WTC11 (cell line): ENCODE measurements at regions not wholly inside any gene's neighbourhood (a gene's known extent, or its start where the extent isn't known, plus 50 kb on each side); places are given as distances from the start of the nearest gene placed in this dataset.

Experiments
- ATAC-seq: fragments of 200-7000 bp; cut with Tn5 transposase; 2 replicates; pipeline ENCODE4 v1.10.0; 2021; ENCODE audit warnings: mild to moderate bottlenecking, moderate library complexity
- CTCF ChIA-PET: fragments of 300-600 bp; sonication (Branson Sonifier 250); formaldehyde crosslinking; loops from one replicate; lab custom pipeline; 2021; ENCODE audit warnings: antibody characterized with exemption; lab: Charles Lee
- POLR2A ChIA-PET: fragments of 350-600 bp; sonication (Branson Sonifier 250); formaldehyde crosslinking; loops from one replicate; lab custom pipeline; 2021; ENCODE audit warnings: antibody characterized with exemption; lab: Charles Lee
- DNase-seq: peaks from one replicate; pipeline ENCODE4 v3.0.0; 2021; ENCODE audit warnings: low spot score
- H3K27ac Mint-ChIP-seq: 2 replicates; pipeline ENCODE4 v1.8.0; 2021; ENCODE audit warnings: mixed read lengths
- H3K27me3 Mint-ChIP-seq: 2 replicates; pipeline ENCODE4 v1.8.0; 2021; ENCODE audit warnings: low read depth, mild to moderate bottlenecking, moderate library complexity, mixed read lengths
- H3K36me3 Mint-ChIP-seq: 2 replicates; pipeline ENCODE4 v1.8.0; 2021; ENCODE audit warnings: mixed read lengths
- H3K4me1 Mint-ChIP-seq: 2 replicates; pipeline ENCODE4 v1.8.0; 2022; ENCODE audit warnings: mixed read lengths
- H3K4me3 Mint-ChIP-seq: 2 replicates; pipeline ENCODE4 v1.8.0; 2021; ENCODE audit warnings: mild to moderate bottlenecking, moderate library complexity, mixed read lengths
- H3K9me3 Mint-ChIP-seq: 2 replicates; pipeline ENCODE4 v1.8.0; 2021; ENCODE audit warnings: mixed read lengths
- CBFB ChIP-seq: sonication (generic); formaldehyde crosslinking; IDR thresholded peaks from 2 replicates; pipeline ENCODE4 v1.8.1; 2022; ENCODE audit warnings: mild to moderate bottlenecking, low read depth, missing genetic modification reagents
- GRHL2 ChIP-seq: fragments of 250-450 bp; sonication (Bioruptor Pico); IDR thresholded peaks from 2 replicates; pipeline ENCODE4 v1.8.0; 2022; ENCODE audit warnings: mild to moderate bottlenecking, moderate library complexity; ENCODE audit not compliant: insufficient replicate concordance, severe bottlenecking
- GTF2I ChIP-seq: fragments of 250-450 bp; sonication (Bioruptor Pico); conservative IDR thresholded peaks from 2 replicates; pipeline ENCODE4 v1.4.0; 2021; ENCODE audit warnings: mild to moderate bottlenecking
- HMGXB4 ChIP-seq: sonication (generic); formaldehyde crosslinking; IDR thresholded peaks from 2 replicates; pipeline ENCODE4 v1.8.1; 2023; ENCODE audit warnings: mild to moderate bottlenecking, moderate library complexity, missing genetic modification reagents
- JUN ChIP-seq: sonication (generic); formaldehyde crosslinking; IDR thresholded peaks from 2 replicates; pipeline ENCODE4 v1.8.0; 2023; ENCODE audit warnings: mild to moderate bottlenecking, missing genetic modification reagents
- KAT7 ChIP-seq: sonication (generic); formaldehyde crosslinking; IDR thresholded peaks from 2 replicates; pipeline ENCODE4 v1.8.1; 2023; ENCODE audit warnings: missing genetic modification reagents, mild to moderate bottlenecking, borderline replicate concordance
- OVOL2 ChIP-seq: fragments of 250-450 bp; sonication (Bioruptor Pico); IDR thresholded peaks from 2 replicates; pipeline ENCODE4 v1.9.0; 2021; ENCODE audit warnings: mild to moderate bottlenecking, borderline replicate concordance
- PREB ChIP-seq: sonication (generic); formaldehyde crosslinking; IDR thresholded peaks from 2 replicates; pipeline ENCODE4 v1.8.1; 2022; ENCODE audit warnings: mild to moderate bottlenecking, missing genetic modification reagents, moderate library complexity, borderline replicate concordance
- SP1 ChIP-seq: sonication (generic); formaldehyde crosslinking; conservative IDR thresholded peaks from 2 replicates; pipeline ENCODE4 v1.8.1; 2022; ENCODE audit warnings: missing genetic modification reagents
- TCF7 ChIP-seq: sonication (generic); formaldehyde crosslinking; IDR thresholded peaks from 2 replicates; pipeline ENCODE4 v1.8.0; 2022; ENCODE audit warnings: mild to moderate bottlenecking, low read depth, missing genetic modification reagents, moderate library complexity
- TEAD4 ChIP-seq: sonication (generic); formaldehyde crosslinking; IDR thresholded peaks from 2 replicates; pipeline ENCODE4 v1.8.0; 2022; ENCODE audit warnings: mild to moderate bottlenecking, missing genetic modification reagents
- ZBTB43 ChIP-seq: sonication (generic); formaldehyde crosslinking; IDR thresholded peaks from 2 replicates; pipeline ENCODE4 v1.8.1; 2023; ENCODE audit warnings: mild to moderate bottlenecking, missing genetic modification reagents
- ZNF121 ChIP-seq: sonication (generic); formaldehyde crosslinking; IDR thresholded peaks from 2 replicates; pipeline ENCODE4 v1.8.0; 2023; ENCODE audit warnings: missing genetic modification reagents
- ZNF219 ChIP-seq: sonication (generic); formaldehyde crosslinking; IDR thresholded peaks from 2 replicates; pipeline ENCODE4 v1.8.0; 2023; ENCODE audit warnings: missing genetic modification reagents, mild to moderate bottlenecking, borderline replicate concordance
- ZNF232 ChIP-seq: sonication (generic); formaldehyde crosslinking; IDR thresholded peaks from 2 replicates; pipeline ENCODE4 v1.8.0; 2022; ENCODE audit warnings: mild to moderate bottlenecking, missing genetic modification reagents
- TF ChIP-seq, protein P1 (sequence below): fragments of 250-450 bp; sonication (Bioruptor Pico); IDR thresholded peaks from 2 replicates; pipeline ENCODE4 v1.9.0; 2021; ENCODE audit warnings: mild to moderate bottlenecking
- TF ChIP-seq, protein P2 (sequence below): sonication (generic); formaldehyde crosslinking; conservative IDR thresholded peaks from 2 replicates; pipeline ENCODE4 v1.8.1; 2022; ENCODE audit warnings: mild to moderate bottlenecking, missing genetic modification reagents
- TF ChIP-seq, protein P3 (sequence below): sonication (generic); formaldehyde crosslinking; conservative IDR thresholded peaks from 2 replicates; pipeline ENCODE4 v1.8.1; 2023; ENCODE audit warnings: mild to moderate bottlenecking, low read depth, missing genetic modification reagents, moderate library complexity
- TF ChIP-seq, protein P4 (sequence below): sonication (generic); formaldehyde crosslinking; IDR thresholded peaks from 2 replicates; pipeline ENCODE4 v1.8.0; 2022; ENCODE audit warnings: missing genetic modification reagents

DNA sequence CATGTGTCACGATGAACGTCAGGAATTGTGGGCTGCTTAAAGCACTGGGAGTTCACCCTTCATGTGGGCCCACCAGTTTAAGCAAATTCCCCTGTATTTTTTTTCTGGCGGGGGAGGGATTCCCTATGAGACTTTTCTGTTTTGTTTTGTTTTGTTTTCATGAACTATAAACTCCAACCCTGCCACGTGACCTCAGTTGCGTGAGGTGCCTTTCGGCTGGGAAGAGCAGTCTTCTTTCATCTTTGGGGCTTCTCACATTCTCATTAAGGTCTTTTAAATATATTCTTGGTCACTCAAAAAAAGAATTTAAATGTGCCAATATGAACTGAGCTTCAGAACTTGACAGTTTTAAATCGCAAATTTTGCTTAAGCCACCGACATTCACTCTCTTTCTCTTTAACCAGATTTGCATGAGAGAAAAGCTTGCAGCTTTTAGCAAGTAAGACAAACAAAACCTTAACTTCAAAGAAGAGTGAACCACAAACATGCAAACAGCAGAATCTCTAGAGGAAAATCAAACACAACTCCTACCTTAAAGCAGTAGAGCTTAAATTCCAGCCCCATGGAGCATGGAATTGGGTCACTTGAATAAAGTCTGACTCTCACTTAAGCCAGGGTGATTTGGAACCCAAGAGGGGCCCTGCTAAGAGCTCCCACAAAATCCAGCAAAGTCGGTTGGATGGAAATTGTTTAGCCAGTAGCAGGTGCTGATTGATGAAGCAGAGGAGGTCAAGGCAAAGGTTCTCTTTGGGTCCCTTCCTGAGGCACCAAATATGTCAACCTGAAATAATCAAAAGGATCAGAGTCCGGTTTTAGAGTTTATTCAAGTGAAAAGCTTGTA is 699.8 kb upstream of the GBE1 start (continued):
- TF ChIP-seq, protein P1, sequence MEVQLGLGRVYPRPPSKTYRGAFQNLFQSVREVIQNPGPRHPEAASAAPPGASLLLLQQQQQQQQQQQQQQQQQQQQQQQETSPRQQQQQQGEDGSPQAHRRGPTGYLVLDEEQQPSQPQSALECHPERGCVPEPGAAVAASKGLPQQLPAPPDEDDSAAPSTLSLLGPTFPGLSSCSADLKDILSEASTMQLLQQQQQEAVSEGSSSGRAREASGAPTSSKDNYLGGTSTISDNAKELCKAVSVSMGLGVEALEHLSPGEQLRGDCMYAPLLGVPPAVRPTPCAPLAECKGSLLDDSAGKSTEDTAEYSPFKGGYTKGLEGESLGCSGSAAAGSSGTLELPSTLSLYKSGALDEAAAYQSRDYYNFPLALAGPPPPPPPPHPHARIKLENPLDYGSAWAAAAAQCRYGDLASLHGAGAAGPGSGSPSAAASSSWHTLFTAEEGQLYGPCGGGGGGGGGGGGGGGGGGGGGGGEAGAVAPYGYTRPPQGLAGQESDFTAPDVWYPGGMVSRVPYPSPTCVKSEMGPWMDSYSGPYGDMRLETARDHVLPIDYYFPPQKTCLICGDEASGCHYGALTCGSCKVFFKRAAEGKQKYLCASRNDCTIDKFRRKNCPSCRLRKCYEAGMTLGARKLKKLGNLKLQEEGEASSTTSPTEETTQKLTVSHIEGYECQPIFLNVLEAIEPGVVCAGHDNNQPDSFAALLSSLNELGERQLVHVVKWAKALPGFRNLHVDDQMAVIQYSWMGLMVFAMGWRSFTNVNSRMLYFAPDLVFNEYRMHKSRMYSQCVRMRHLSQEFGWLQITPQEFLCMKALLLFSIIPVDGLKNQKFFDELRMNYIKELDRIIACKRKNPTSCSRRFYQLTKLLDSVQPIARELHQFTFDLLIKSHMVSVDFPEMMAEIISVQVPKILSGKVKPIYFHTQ: no peak
- TF ChIP-seq KAT7 (CRISPR knock-in tag) (no peak), GRHL2 (CRISPR knock-in tag) (no peak), HMGXB4 (CRISPR knock-in tag) (no peak), PREB (CRISPR knock-in tag) (no peak), OVOL2 (CRISPR knock-in tag) (no peak), CBFB (CRISPR knock-in tag) (no peak), ZNF232 (CRISPR knock-in tag) (no peak), ZBTB43 (CRISPR knock-in tag) (no peak), ZNF219 (CRISPR knock-in tag) (no peak), SP1 (CRISPR knock-in tag) (no peak)
- TF ChIP-seq, all 79 proteins: peak for 0

GRCh38 chr3:82448320-82448719 is 686.9 kb upstream of the GBE1 start:
- ChIA-PET CTCF (no interaction called here), POLR2A (no interaction called here)
- H3K9me3 Mint-ChIP-seq: peaks cover 49% of the 10 kb centered on the region
- no peaks in the 10 kb centered on the region for H3K4me1 Mint-ChIP-seq
- H3K4me3 Mint-ChIP-seq: no peak overlapping the region
- H3K36me3 Mint-ChIP-seq: peaks cover 33% of the 10 kb centered on the region
- DNase-seq (no peak), ATAC-seq (no peak)
- TF ChIP-seq ZNF121 (no peak), GTF2I (CRISPR knock-in tag) (no peak), JUN (CRISPR knock-in tag) (no peak), TCF7 (no peak), GRHL2 (CRISPR knock-in tag) (no peak), TEAD4 (CRISPR knock-in tag) (no peak), ZNF219 (CRISPR knock-in tag) (no peak)
- TF ChIP-seq, protein P2, sequence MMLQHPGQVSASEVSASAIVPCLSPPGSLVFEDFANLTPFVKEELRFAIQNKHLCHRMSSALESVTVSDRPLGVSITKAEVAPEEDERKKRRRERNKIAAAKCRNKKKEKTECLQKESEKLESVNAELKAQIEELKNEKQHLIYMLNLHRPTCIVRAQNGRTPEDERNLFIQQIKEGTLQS (CRISPR knock-in tag): no peak
- TF ChIP-seq, protein P3, sequence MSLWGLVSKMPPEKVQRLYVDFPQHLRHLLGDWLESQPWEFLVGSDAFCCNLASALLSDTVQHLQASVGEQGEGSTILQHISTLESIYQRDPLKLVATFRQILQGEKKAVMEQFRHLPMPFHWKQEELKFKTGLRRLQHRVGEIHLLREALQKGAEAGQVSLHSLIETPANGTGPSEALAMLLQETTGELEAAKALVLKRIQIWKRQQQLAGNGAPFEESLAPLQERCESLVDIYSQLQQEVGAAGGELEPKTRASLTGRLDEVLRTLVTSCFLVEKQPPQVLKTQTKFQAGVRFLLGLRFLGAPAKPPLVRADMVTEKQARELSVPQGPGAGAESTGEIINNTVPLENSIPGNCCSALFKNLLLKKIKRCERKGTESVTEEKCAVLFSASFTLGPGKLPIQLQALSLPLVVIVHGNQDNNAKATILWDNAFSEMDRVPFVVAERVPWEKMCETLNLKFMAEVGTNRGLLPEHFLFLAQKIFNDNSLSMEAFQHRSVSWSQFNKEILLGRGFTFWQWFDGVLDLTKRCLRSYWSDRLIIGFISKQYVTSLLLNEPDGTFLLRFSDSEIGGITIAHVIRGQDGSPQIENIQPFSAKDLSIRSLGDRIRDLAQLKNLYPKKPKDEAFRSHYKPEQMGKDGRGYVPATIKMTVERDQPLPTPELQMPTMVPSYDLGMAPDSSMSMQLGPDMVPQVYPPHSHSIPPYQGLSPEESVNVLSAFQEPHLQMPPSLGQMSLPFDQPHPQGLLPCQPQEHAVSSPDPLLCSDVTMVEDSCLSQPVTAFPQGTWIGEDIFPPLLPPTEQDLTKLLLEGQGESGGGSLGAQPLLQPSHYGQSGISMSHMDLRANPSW: no peak
- TF ChIP-seq, protein P4, sequence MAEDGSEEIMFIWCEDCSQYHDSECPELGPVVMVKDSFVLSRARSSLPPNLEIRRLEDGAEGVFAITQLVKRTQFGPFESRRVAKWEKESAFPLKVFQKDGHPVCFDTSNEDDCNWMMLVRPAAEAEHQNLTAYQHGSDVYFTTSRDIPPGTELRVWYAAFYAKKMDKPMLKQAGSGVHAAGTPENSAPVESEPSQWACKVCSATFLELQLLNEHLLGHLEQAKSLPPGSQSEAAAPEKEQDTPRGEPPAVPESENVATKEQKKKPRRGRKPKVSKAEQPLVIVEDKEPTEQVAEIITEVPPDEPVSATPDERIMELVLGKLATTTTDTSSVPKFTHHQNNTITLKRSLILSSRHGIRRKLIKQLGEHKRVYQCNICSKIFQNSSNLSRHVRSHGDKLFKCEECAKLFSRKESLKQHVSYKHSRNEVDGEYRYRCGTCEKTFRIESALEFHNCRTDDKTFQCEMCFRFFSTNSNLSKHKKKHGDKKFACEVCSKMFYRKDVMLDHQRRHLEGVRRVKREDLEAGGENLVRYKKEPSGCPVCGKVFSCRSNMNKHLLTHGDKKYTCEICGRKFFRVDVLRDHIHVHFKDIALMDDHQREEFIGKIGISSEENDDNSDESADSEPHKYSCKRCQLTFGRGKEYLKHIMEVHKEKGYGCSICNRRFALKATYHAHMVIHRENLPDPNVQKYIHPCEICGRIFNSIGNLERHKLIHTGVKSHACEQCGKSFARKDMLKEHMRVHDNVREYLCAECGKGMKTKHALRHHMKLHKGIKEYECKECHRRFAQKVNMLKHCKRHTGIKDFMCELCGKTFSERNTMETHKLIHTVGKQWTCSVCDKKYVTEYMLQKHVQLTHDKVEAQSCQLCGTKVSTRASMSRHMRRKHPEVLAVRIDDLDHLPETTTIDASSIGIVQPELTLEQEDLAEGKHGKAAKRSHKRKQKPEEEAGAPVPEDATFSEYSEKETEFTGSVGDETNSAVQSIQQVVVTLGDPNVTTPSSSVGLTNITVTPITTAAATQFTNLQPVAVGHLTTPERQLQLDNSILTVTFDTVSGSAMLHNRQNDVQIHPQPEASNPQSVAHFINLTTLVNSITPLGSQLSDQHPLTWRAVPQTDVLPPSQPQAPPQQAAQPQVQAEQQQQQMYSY: no peak
- no peaks in the 10 kb centered on the region for H3K27me3 Mint-ChIP-seq
- H3K27ac Mint-ChIP-seq: no peak overlapping the region
